ENCODE measurements at regions not wholly inside any gene's neighbourhood (a gene's known extent, or its start where the extent isn't known, plus 50 kb on each side); places are given as distances from the start of the nearest gene placed in this dataset.

DNA sequence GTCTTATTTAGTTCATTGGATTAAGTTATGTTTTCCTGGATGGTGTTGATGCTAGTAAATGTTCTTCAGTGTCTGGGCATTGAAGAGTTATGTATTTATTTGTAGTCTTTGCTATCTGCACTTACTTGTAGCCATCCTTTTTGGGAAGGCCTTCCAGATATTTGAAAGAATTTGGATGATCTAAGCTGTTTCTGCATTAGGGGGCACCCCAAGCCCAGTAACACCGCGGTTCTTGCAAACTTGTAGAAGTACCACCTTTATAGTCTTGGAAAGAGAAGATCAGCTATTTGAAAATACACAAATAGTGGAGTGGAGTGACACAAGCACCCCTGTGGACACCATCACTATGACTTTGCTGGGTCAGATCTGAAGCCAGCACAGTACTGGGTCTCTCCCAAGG, 175.9 kb upstream of the KIF2B start:
- Histone ChIP-seq H3K9me3 (no peaks in the 10 kb centered on the region), H3K4me3 (no peak overlapping the region), H3K27ac (no peak overlapping the region), H3K4me1 (no peaks in the 10 kb centered on the region), H3K36me3 (no peaks in the 10 kb centered on the region), H3K27me3 (no peaks in the 10 kb centered on the region)
- no peak for DNase-seq (ENCODE audit: low spot score in 2 of 2)
- TF ChIP-seq, protein P1, sequence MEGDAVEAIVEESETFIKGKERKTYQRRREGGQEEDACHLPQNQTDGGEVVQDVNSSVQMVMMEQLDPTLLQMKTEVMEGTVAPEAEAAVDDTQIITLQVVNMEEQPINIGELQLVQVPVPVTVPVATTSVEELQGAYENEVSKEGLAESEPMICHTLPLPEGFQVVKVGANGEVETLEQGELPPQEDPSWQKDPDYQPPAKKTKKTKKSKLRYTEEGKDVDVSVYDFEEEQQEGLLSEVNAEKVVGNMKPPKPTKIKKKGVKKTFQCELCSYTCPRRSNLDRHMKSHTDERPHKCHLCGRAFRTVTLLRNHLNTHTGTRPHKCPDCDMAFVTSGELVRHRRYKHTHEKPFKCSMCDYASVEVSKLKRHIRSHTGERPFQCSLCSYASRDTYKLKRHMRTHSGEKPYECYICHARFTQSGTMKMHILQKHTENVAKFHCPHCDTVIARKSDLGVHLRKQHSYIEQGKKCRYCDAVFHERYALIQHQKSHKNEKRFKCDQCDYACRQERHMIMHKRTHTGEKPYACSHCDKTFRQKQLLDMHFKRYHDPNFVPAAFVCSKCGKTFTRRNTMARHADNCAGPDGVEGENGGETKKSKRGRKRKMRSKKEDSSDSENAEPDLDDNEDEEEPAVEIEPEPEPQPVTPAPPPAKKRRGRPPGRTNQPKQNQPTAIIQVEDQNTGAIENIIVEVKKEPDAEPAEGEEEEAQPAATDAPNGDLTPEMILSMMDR (IDR thresholded peaks at IDR 0.05) = no peak
- 98 to 100% methylated on average over 2 of the region's 2 CpGs for WGBS, 2 donors

- no peaks in the 10 kb centered on the region for H3K27me3 ChIP-seq
- DNase-seq (ENCODE audit: low spot score in 2 of 2) = no peak
- H3K9me3 ChIP-seq = no peaks in the 10 kb centered on the region
- WGBS, 2 donors = 82 to 90% methylated on average over 1 of the region's 1 CpG
- H3K27ac ChIP-seq = no peak overlapping the region
- no peaks in the 10 kb centered on the region for H3K36me3 ChIP-seq
- H3K4me1 ChIP-seq = no peaks in the 10 kb centered on the region
- H3K4me3 ChIP-seq = no peak overlapping the region
- TF ChIP-seq, protein P1 (IDR thresholded peaks at IDR 0.05) = no peak
- no peak for TF ChIP-seq EP300 (IDR thresholded peaks at IDR 0.05)
- no peak for TF ChIP-seq POLR2A (IDR thresholded peaks at IDR 0.05)
Observed at GRCh38 chr17:53640808-53641207, 181.9 kb upstream of the KIF2B start.

- 76 to 92% methylated on average over 1 of the region's 1 CpG for whole genome bisulfite sequencing, 2 donors
- H3K27ac ChIP-seq = no peak overlapping the region
- no peaks in the 10 kb centered on the region for H3K4me1 ChIP-seq
- TF ChIP-seq, protein P1 (IDR thresholded peaks at IDR 0.05) = no peak
- DNase-seq (ENCODE audit: low spot score in 2 of 2) = no peak
- no peaks in the 10 kb centered on the region for H3K9me3 ChIP-seq
- H3K27me3 ChIP-seq = no peaks in the 10 kb centered on the region
- H3K4me3 ChIP-seq = no peak overlapping the region
- H3K36me3 ChIP-seq = no peaks in the 10 kb centered on the region
Observed at GRCh38 chr17:53635444-53635843, 187.3 kb upstream of the KIF2B start.

- no peaks in the 10 kb centered on the region for H3K4me1 ChIP-seq
- no peak overlapping the region for H3K4me3 ChIP-seq
- H3K27me3 ChIP-seq = no peaks in the 10 kb centered on the region
- TF ChIP-seq, protein P1 (IDR thresholded peaks at IDR 0.05) = no peak
- TF ChIP-seq POLR2A (IDR thresholded peaks at IDR 0.05) (no peak), EP300 (IDR thresholded peaks at IDR 0.05) (no peak)
- H3K27ac ChIP-seq = no peak overlapping the region
- DNase-seq (ENCODE audit: low spot score in 2 of 2) = no peak
- no peaks in the 10 kb centered on the region for H3K36me3 ChIP-seq
- no peaks in the 10 kb centered on the region for H3K9me3 ChIP-seq
- 90 to 94% methylated on average over 1 of the region's 1 CpG for WGBS, 2 donors
Observed at GRCh38 chr17:53633856-53634255, 188.9 kb upstream of the KIF2B start.

- Histone ChIP-seq H3K4me1 (no peaks in the 10 kb centered on the region), H3K9me3 (no peaks in the 10 kb centered on the region), H3K36me3 (no peaks in the 10 kb centered on the region), H3K27ac (no peak overlapping the region), H3K27me3 (no peaks in the 10 kb centered on the region), H3K4me3 (no peak overlapping the region)
- no peak for DNase-seq (ENCODE audit: low spot score in 2 of 2)
- WGBS, 2 donors = 50 to 59% methylated on average over 4 of the region's 4 CpGs
- no peak for TF ChIP-seq POLR2A (IDR thresholded peaks at IDR 0.05)
Observed at GRCh38 chr17:53631486-53631885, 191.2 kb upstream of the KIF2B start.

DNA sequence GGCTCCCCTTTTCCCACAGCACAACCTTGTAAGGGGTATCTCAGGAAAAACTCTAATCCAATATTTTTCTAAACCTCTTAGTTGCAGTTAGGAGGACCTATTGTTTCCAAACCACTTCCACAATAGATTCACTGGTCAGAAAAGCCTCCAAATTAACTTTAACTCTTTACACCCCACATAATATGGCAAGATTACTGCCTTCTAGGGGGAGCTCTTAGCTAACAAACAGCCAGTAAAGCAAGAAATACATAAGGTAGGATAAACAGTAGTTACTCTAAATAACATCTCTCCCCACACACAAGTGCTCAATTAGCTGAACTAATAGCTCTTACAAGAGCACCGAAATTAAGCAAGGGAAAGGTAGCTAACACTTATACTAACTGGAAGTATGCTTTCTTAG, 192.1 kb upstream of the KIF2B start:
- no peak for DNase-seq (ENCODE audit: low spot score in 2 of 2)
- Histone ChIP-seq H3K36me3 (no peaks in the 10 kb centered on the region), H3K9me3 (no peaks in the 10 kb centered on the region), H3K4me1 (no peaks in the 10 kb centered on the region), H3K27ac (no peak overlapping the region), H3K27me3 (no peaks in the 10 kb centered on the region), H3K4me3 (no peak overlapping the region)
- WGBS, 2 donors = 79 to 84% methylated on average over 1 of the region's 1 CpG
- TF ChIP-seq POLR2A (IDR thresholded peaks at IDR 0.05) (no peak), EP300 (IDR thresholded peaks at IDR 0.05) (no peak)
- TF ChIP-seq, protein P1 (IDR thresholded peaks at IDR 0.05) = no peak

Measured in tibial nerve (tissue), 4 donors.